ENCODE measurements at regions not wholly inside any gene's neighbourhood (a gene's known extent, or its start where the extent isn't known, plus 50 kb on each side); places are given as distances from the start of the nearest gene placed in this dataset.
A peak's percentile ranks its signal among the peaks of the same experiment; 100 is the strongest.
"Not testable (repeated sequence)": the region's sequence is repeated elsewhere in the genome, so short reads cannot be mapped to it uniquely, and the experiment has no call there.

GRCh38 chr11:69887330-69887729 lies 68.1 kb upstream of the FGF3 start:
- DNase-seq = no peak

- DNase-seq = no peak
Observed at GRCh38 chr11:69887841-69888427, 68.7 kb upstream of the FGF3 start.

GRCh38 chr11:69888483-69889181 lies 69.4 kb upstream of the FGF3 start:
- DNase-seq = peak; percentile 54 to 64

GRCh38 chr11:69889400-69890318 lies 70.4 kb upstream of the FGF3 start:
- peak in 1 of 2 experiments; percentile 2 for DNase-seq

- DNase-seq = no peak
Observed at GRCh38 chr11:69890476-69890875, 71.3 kb upstream of the FGF3 start.

- DNase-seq = no peak
Observed at GRCh38 chr11:69891421-69892236, 72.4 kb upstream of the FGF3 start.

GRCh38 chr11:69892237-69892985 lies 73.2 kb upstream of the FGF3 start:
- no peak for DNase-seq

GRCh38 chr11:69892986-69893555 lies 73.9 kb upstream of the FGF3 start:
- no peak for DNase-seq

GRCh38 chr11:69893631-69894030 lies 74.4 kb upstream of the FGF3 start:
- DNase-seq = no peak

GRCh38 chr11:69894181-69894611 lies 75.0 kb upstream of the FGF3 start:
- no peak for DNase-seq

GRCh38 chr11:69894648-69895047 lies 75.4 kb upstream of the FGF3 start:
- DNase-seq = no peak

GRCh38 chr11:69896250-69896649 lies 77.0 kb upstream of the FGF3 start:
- DNase-seq = no peak

- DNase-seq = no peak
Observed at GRCh38 chr11:69898123-69898522, 78.9 kb upstream of the FGF3 start.

- no peak for DNase-seq
Observed at GRCh38 chr11:69899957-69900821, 81.0 kb upstream of the FGF3 start.

GRCh38 chr11:69900822-69901302 lies 81.6 kb upstream of the FGF3 start:
- not testable (repeated sequence) for DNase-seq

- DNase-seq = no peak
Observed at GRCh38 chr11:69902337-69902736, 83.1 kb upstream of the FGF3 start.

GRCh38 chr11:69903211-69903610 lies 84.0 kb upstream of the FGF3 start:
- DNase-seq = no peak

- no peak for DNase-seq
Observed at GRCh38 chr11:69904161-69904973, 85.2 kb upstream of the FGF3 start.

GRCh38 chr11:69904974-69905535 lies 85.8 kb upstream of the FGF3 start:
- DNase-seq = no peak

Data from NCI-H2081 (cell line).